ENCODE measurements at regions not wholly inside any gene's neighbourhood (a gene's known extent, or its start where the extent isn't known, plus 50 kb on each side); places are given as distances from the start of the nearest gene placed in this dataset.

GRCh38 chr7:156445997-156446761 is 194.4 kb upstream of the RNF32 start:
- TF ChIP-seq ZNF274 (IDR thresholded peaks at IDR 0.05; ENCODE audit: low read depth, low read length), result no peak
- no peak for TF ChIP-seq YY1 (IDR thresholded peaks at IDR 0.05; ENCODE audit: insufficient read depth, insufficient read length)
